B cell (primary cell): ENCODE measurements at regions not wholly inside any gene's neighbourhood (a gene's known extent, or its start where the extent isn't known, plus 50 kb on each side); places are given as distances from the start of the nearest gene placed in this dataset.

ENCODE experiments used
- ATAC-seq: fragments of 200-7000 bp; cut with Tn5 transposase; one replicate; pipeline ENCODE4 v1.10.0; 2021; ENCODE audit warnings: low read depth, mild to moderate bottlenecking, moderate number of reproducible peaks, moderate library complexity
- CTCF ChIA-PET: fragments of 350-600 bp; sonication (Branson Sonifier 250); formaldehyde crosslinking; loops from one replicate; lab custom pipeline; 2021; ENCODE audit warnings: antibody characterized with exemption, inconsistent platforms; lab: Charles Lee
- POLR2A ChIA-PET: fragments of 350-600 bp; sonication (Branson Sonifier 250); formaldehyde crosslinking; loops from one replicate; lab custom pipeline; 2021; ENCODE audit warnings: antibody characterized with exemption; lab: Charles Lee
- DNase-seq: peaks from one replicate; pipeline ENCODE4 v3.0.0; 2013
- H2AFZ ChIP-seq: 2 replicates; pipeline ENCODE4 v1.6.1; 2012; ENCODE audit warnings: mild to moderate bottlenecking, low read depth, low read length; ENCODE audit not compliant: insufficient read depth, poor library complexity, severe bottlenecking
- H3K27ac ChIP-seq, 2 donors: 1 replicate in 1 of 2; 2 replicates in 1 of 2; pipeline ENCODE4 v1.5.1; 2012 to 2013; ENCODE audit warnings: low read length in 2 of 2, mild to moderate bottlenecking in 2 of 2, moderate library complexity in 1 of 2
- H3K27me3 ChIP-seq, 4 experiments: fragments of 200-600 bp in 1 of 4; sonication (generic) in 1 of 4; replicated peaks in 1 of 4; 1 replicate in 2 of 4; 2 replicates in 2 of 4; pipeline versions ENCODE4 v1.6.1 to v1.7.0; 2013 to 2016; ENCODE audit warnings: low read length in 3 of 4, mild to moderate bottlenecking in 2 of 4, mixed read lengths in 1 of 4, moderate library complexity in 1 of 4; ENCODE audit not compliant: insufficient read depth in 4 of 4, control insufficient read depth in 3 of 4; ENCODE audit errors: control extremely low read depth in 1 of 4
- H3K36me3 ChIP-seq, 2 experiments: replicated peaks in 1 of 2; 1 replicate in 1 of 2; 2 replicates in 1 of 2; pipeline versions ENCODE4 v1.6.1 to v1.7.1; 2013; ENCODE audit warnings: low read length in 1 of 2; ENCODE audit not compliant: insufficient read depth in 2 of 2, control insufficient read depth in 1 of 2; ENCODE audit errors: control extremely low read depth in 1 of 2, extremely low read depth in 1 of 2
- H3K4me1 ChIP-seq, 2 donors: fragments of 200-600 bp in 1 of 2; sonication (generic) in 1 of 2; 1 replicate in 1 of 2; 2 replicates in 1 of 2; pipeline versions ENCODE4 v1.5.1 to v1.6.1; 2013 to 2017; ENCODE audit warnings: low read length in 2 of 2; ENCODE audit not compliant: control insufficient read depth in 2 of 2, insufficient read depth in 2 of 2
- H3K4me2 ChIP-seq: replicated peaks from 2 replicates; pipeline ENCODE3; 2012; ENCODE audit warnings: mild to moderate bottlenecking, low read depth, low read length; ENCODE audit not compliant: poor library complexity, severe bottlenecking
- H3K4me3 ChIP-seq, 5 experiments: fragments of 200-600 bp in 1 of 5; sonication (generic) in 1 of 5; 1 replicate in 3 of 5; 2 replicates in 2 of 5; pipeline versions ENCODE4 v1.5.1 to v1.7.0; 2011 to 2016; ENCODE audit warnings: low read length in 4 of 5, mild to moderate bottlenecking in 4 of 5, low read depth in 2 of 5, control low read depth in 1 of 5, moderate library complexity in 1 of 5; ENCODE audit not compliant: insufficient read depth in 1 of 5; ENCODE audit errors: control extremely low read depth in 1 of 5, extremely low read depth in 1 of 5
- H3K79me2 ChIP-seq: fragments of 200-600 bp; sonication (generic); one replicate; pipeline ENCODE4 v1.6.0; 2016; ENCODE audit warnings: low read length; ENCODE audit not compliant: control insufficient read depth, insufficient read depth
- H3K9ac ChIP-seq: fragments of 200-600 bp; sonication (generic); 2 replicates; pipeline ENCODE4 v1.6.1; 2017; ENCODE audit warnings: mild to moderate bottlenecking, low read length, moderate library complexity
- H3K9me3 ChIP-seq, 3 donors: one replicate each; pipeline versions ENCODE4 v1.6.1 to v1.7.1; 2013; ENCODE audit warnings: low read length in 2 of 3; ENCODE audit not compliant: control insufficient read depth in 2 of 3, insufficient read depth in 1 of 3; ENCODE audit errors: control extremely low read depth in 1 of 3
- H4K20me1 ChIP-seq: 2 replicates; pipeline ENCODE4 v1.6.0; 2012; ENCODE audit warnings: mild to moderate bottlenecking, low read length; ENCODE audit not compliant: insufficient read depth, control insufficient read depth, poor library complexity, severe bottlenecking
- H3K27ac Mint-ChIP-seq: one replicate; pipeline ENCODE4 v1.8.0; 2021; ENCODE audit warnings: mixed read lengths
- H3K27me3 Mint-ChIP-seq: one replicate; pipeline ENCODE4 v1.8.0; 2021; ENCODE audit warnings: mixed read lengths
- H3K4me1 Mint-ChIP-seq: one replicate; pipeline ENCODE4 v1.8.0; 2021; ENCODE audit warnings: mixed read lengths
- H3K4me3 Mint-ChIP-seq: one replicate; pipeline ENCODE4 v1.8.0; 2021; ENCODE audit warnings: mixed read lengths
- H3K9me3 Mint-ChIP-seq: one replicate; pipeline ENCODE4 v1.8.0; 2022; ENCODE audit warnings: mixed read lengths; ENCODE audit not compliant: insufficient read depth
- CTCF ChIP-seq: fragments of 200-600 bp; IDR thresholded peaks from one replicate; pipeline ENCODE4 v1.8.0; 2022; ENCODE audit warnings: antibody characterized with exemption, mild to moderate bottlenecking
- EZH2 ChIP-seq: IDR thresholded peaks from 2 replicates; pipeline ENCODE4 v1.6.1; 2012; ENCODE audit warnings: borderline replicate concordance, low read depth, mild to moderate bottlenecking, moderate library complexity, low read length; ENCODE audit not compliant: insufficient read depth, poor library complexity, severe bottlenecking
- WGBS: methylation state at CpG from one replicate; pipeline ENCODE4 v1.1.5; 2013; ENCODE audit warnings: missing lambda C conversion rate; ENCODE audit not compliant: insufficient coverage; 5-methylcytosine and 5-hydroxymethylcytosine counted together
- intact Hi-C: fragments of 100-400 bp; cut with micrococcal nuclease; formaldehyde crosslinking; loops from one replicate; pipeline ENCODE4 v1.10.0; 2022

- peaks cover 4% of the 10 kb centered on the region for H3K9me3 Mint-ChIP-seq
- H3K27me3 Mint-ChIP-seq, result no peaks in the 10 kb centered on the region
- ChIA-PET POLR2A (no interaction called here), CTCF (no interaction called here)
- no CpG with 5 or more reads among the region's 2 CpGs for WGBS
- Histone ChIP-seq H3K9me3 (peaks cover 0 to 3% (median 3%) of the 10 kb centered on the region in 3 donors), H3K36me3 (no peaks in the 10 kb centered on the region), H2AFZ (no peak overlapping the region), H3K4me3 (no peak overlapping the region), H3K4me2 (no peak overlapping the region), H3K27me3 (no peaks in the 10 kb centered on the region), H3K9ac (no peak overlapping the region), H3K27ac (no peak overlapping the region), H3K4me1 (no peaks in the 10 kb centered on the region), H3K79me2 (no peaks in the 10 kb centered on the region), H4K20me1 (no peaks in the 10 kb centered on the region)
- intact Hi-C loops, result no loop called here
- no peaks in the 10 kb centered on the region for H3K4me1 Mint-ChIP-seq
- TF ChIP-seq EZH2, result no peak
- no peak overlapping the region for H3K4me3 Mint-ChIP-seq
- H3K27ac Mint-ChIP-seq, result no peak overlapping the region
- ATAC-seq, result no peak
- no peak for DNase-seq
Observed at GRCh38 chr9:28179893-28180292, 606.6 kb upstream of the C9orf72 start.

- H3K9me3 ChIP-seq, result peaks cover 0 to 2% (median 0%) of the 10 kb centered on the region in 3 donors
Observed at GRCh38 chr9:28190981-28191380, 617.7 kb upstream of the C9orf72 start.

More at GRCh38 chr9:28190981-28191380, 617.7 kb upstream of the C9orf72 start:
- TF ChIP-seq CTCF, result no peak
- TF ChIP-seq EZH2, result no peak
- no peaks in the 10 kb centered on the region for H3K79me2 ChIP-seq
- peaks cover 4% of the 10 kb centered on the region for H3K9me3 Mint-ChIP-seq
- H3K4me1 Mint-ChIP-seq, result no peaks in the 10 kb centered on the region
- H3K27ac ChIP-seq, result no peak overlapping the region
- no peak for ATAC-seq
- no peak overlapping the region for H3K4me3 ChIP-seq
- ChIA-PET POLR2A (no interaction called here), CTCF (no interaction called here)
- H3K4me2 ChIP-seq, result no peak overlapping the region
- no peak overlapping the region for H2AFZ ChIP-seq
- no peaks in the 10 kb centered on the region for H3K27me3 ChIP-seq
- no peak overlapping the region for H3K4me3 Mint-ChIP-seq
- DNase-seq, result no peak
- no CpG with 5 or more reads among the region's 2 CpGs for WGBS
- H3K9ac ChIP-seq, result no peak overlapping the region
- intact Hi-C loops, result no loop called here
- no peaks in the 10 kb centered on the region for H3K36me3 ChIP-seq
- H3K4me1 ChIP-seq, result no peaks in the 10 kb centered on the region
- H3K27ac Mint-ChIP-seq, result no peak overlapping the region
- no peaks in the 10 kb centered on the region for H4K20me1 ChIP-seq
- H3K27me3 Mint-ChIP-seq, result no peaks in the 10 kb centered on the region
